Small intestine (tissue), 7 donors: ENCODE measurements at regions not wholly inside any gene's neighbourhood (a gene's known extent, or its start where the extent isn't known, plus 50 kb on each side); places are given as distances from the start of the nearest gene placed in this dataset.

Source experiments
- DNase-seq, 2 donors: peaks; one replicate each; pipeline versions ENCODE4 v3.0.0 to v3.0.0-alpha.2; 2013
- FAIRE-seq: peaks from 2 replicates; lab custom pipeline; 2012; peaks lifted over from hg19 to GRCh38; lab: Jason Lieb, UNC
- H3K27ac ChIP-seq, 3 donors: one replicate each; pipeline ENCODE4 v1.5.1; 2013; ENCODE audit warnings: low read length in 2 of 3, mild to moderate bottlenecking in 2 of 3, control low read depth in 1 of 3, inconsistent platforms in 1 of 3, low read depth in 1 of 3, moderate library complexity in 1 of 3
- H3K27me3 ChIP-seq, 3 donors: one replicate each; pipeline ENCODE4 v1.6.1; 2013; ENCODE audit warnings: low read length in 3 of 3, inconsistent platforms in 1 of 3; ENCODE audit not compliant: control insufficient read depth in 3 of 3, insufficient read depth in 3 of 3
- H3K36me3 ChIP-seq, 3 donors: one replicate each; pipeline ENCODE4 v1.6.1; 2013; ENCODE audit warnings: low read length in 3 of 3, inconsistent platforms in 1 of 3, low read depth in 1 of 3, mild to moderate bottlenecking in 1 of 3, moderate library complexity in 1 of 3; ENCODE audit not compliant: control insufficient read depth in 3 of 3, insufficient read depth in 2 of 3
- H3K4me1 ChIP-seq, 3 donors: one replicate each; pipeline ENCODE4 v1.6.1; 2013; ENCODE audit warnings: low read length in 2 of 3, inconsistent platforms in 1 of 3, low read depth in 1 of 3, mild to moderate bottlenecking in 1 of 3, moderate library complexity in 1 of 3; ENCODE audit not compliant: control insufficient read depth in 3 of 3, insufficient read depth in 2 of 3
- H3K4me3 ChIP-seq, 3 donors: one replicate each; pipeline ENCODE4 v1.5.1; 2013; ENCODE audit warnings: low read length in 3 of 3, control low read depth in 1 of 3, inconsistent platforms in 1 of 3, low read depth in 1 of 3, mild to moderate bottlenecking in 1 of 3, moderate library complexity in 1 of 3
- H3K9me3 ChIP-seq, 2 donors: one replicate each; pipeline ENCODE4 v1.6.1; 2013; ENCODE audit warnings: low read depth in 1 of 2, low read length in 1 of 2; ENCODE audit not compliant: control insufficient read depth in 2 of 2, insufficient read depth in 1 of 2
- WGBS, 3 donors: extraction: QIAGEN DNeasy Blood & Tissue Kit; methylation state at CpG; one replicate each; pipeline ENCODE4 v1.1.7; 2013; 5-methylcytosine and 5-hydroxymethylcytosine counted together
- donor health status: healthy with polysubstance abuse.
- donor health status: control.
- donor health status: control.
- donor health status: Bipolar disorder and iron deficiency.
- donor health status: healthy.

DNA sequence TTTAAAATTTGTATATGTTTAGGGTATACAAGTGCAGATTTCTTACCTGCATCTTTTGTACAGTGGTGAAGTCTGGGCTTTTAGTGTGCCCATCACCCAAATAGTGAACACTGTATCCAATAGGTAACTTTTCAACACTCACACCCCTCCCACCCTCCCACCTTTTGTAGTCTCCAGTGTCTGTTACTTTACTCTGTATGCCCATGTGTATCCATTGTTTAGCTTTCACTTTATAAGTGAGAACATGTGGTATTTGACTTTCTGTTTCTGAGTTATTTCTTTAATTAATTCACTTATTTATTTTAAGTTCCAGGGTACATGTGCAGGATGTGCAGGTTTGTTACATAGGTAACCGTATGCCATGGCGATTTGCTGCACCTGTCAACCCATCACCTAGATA, 124.8 kb upstream of the NEO1 start:
- Histone ChIP-seq H3K9me3 (no peaks in the 10 kb centered on the region), H3K27me3 (no peaks in the 10 kb centered on the region), H3K4me1 (no peaks in the 10 kb centered on the region), H3K27ac (no peak overlapping the region), H3K4me3 (no peak overlapping the region), H3K36me3 (no peaks in the 10 kb centered on the region)
- FAIRE-seq: no peak
- WGBS, 3 donors: 92 to 100% (median 98%) methylated on average over 2 of the region's 2 CpGs
- no peak for DNase-seq

DNA sequence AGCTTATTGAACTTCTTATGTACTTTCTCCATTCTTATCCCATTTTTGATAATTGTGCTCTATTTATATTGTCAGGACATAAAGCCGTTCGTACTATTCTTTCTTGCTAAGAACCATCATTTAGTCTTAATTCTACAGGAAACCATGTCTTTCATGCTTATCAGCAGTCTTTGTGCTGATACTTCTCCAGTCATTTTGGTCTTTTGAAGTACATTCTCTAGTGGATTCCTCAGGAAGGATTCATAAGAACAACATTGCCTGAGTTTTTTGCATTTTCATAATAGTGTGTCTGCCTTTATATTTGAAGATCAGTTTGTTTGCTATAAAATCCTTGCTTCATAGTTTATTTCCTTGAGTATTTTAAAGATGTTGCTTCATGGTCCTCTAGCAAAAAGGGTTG, 126.6 kb upstream of the NEO1 start:
- no peaks in the 10 kb centered on the region for H3K4me1 ChIP-seq
- H3K27ac ChIP-seq: no peak overlapping the region
- H3K9me3 ChIP-seq: no peaks in the 10 kb centered on the region
- no peak for DNase-seq
- no peak overlapping the region for H3K4me3 ChIP-seq
- WGBS, 3 donors: 87 to 92% (median 90%) methylated on average over 2 of the region's 2 CpGs
- no peaks in the 10 kb centered on the region for H3K27me3 ChIP-seq
- FAIRE-seq: no peak
- H3K36me3 ChIP-seq: no peaks in the 10 kb centered on the region

DNA sequence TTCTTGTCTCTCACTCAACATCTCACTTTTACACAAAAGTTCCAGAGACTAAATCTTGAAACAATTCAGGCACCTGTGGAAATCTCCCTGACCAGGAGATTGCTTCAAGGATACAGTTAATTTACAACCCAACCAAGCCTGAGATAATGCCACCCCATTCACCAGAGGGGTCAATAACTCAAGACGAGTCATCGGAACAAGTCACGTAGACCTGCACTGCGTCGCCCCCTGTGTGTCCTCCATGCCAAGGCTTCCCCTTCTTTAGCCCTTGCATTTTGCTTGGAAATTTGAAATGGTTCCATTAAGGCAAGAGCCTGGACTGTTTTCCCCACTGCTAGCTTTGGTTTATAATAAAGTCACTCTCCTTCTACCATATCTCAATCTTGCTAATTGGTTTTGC, 129.0 kb upstream of the NEO1 start:
- peak in 1 of 2 donors; percentile 21 for DNase-seq
- 67 to 72% (median 67%) methylated on average over 5 of the region's 5 CpGs for WGBS, 3 donors
- no peaks in the 10 kb centered on the region for H3K4me1 ChIP-seq
- FAIRE-seq: no peak
- H3K27me3 ChIP-seq: no peaks in the 10 kb centered on the region
- no peaks in the 10 kb centered on the region for H3K9me3 ChIP-seq
- no peak overlapping the region for H3K27ac ChIP-seq
- H3K36me3 ChIP-seq: no peaks in the 10 kb centered on the region
- no peak overlapping the region for H3K4me3 ChIP-seq

DNA sequence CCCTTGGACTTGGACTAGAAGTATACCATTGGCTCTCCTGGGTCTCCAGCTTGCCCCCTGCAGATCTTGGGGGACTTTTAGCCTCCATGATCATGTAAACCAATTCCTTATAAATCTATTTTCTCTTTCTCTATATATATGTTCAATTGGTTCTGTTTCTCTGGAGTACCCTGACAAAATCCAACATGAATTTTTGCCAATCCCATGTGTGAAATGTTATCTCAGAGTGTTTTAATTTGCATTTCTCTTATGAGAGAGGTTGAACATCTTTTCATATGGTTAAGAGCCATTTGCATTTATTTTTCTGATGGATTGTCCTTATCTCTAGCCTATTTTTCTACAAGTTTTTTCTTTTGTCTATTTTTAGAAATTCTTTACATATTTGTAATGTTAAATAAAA, 131.7 kb upstream of the NEO1 start:
- FAIRE-seq: no peak
- peaks cover 0 to 3% (median 0%) of the 10 kb centered on the region in 3 donors for H3K4me1 ChIP-seq

DNA sequence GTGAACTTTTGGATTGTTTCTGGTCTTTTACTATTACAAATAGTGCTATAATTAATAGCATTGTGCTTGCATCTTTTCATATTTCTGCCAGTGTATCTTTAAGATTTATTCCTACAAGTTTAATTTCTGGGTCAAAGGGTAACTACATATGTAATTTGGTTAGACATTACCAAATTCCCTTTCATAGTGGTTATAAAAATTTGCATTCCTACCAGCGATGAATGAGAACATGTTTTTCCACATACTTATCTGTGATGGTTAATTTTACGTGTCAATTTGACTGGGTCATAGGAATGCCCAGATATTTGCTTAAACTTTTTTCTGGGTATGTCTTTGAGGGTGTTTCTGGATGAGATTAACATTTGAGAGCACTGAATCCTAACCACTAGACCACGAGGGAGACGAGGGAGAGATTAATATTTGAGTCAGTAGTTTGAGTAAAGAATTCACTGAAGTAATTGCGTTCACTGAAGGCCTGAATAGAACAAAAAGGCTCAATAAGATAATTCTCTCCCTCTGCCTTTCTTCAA, 132.3 kb upstream of the NEO1 start:
- H3K27ac ChIP-seq: no peak overlapping the region
- FAIRE-seq (no peak), DNase-seq (no peak)
- no peaks in the 10 kb centered on the region for H3K9me3 ChIP-seq
- H3K36me3 ChIP-seq: no peaks in the 10 kb centered on the region
- peaks cover 0 to 3% (median 0%) of the 10 kb centered on the region in 3 donors for H3K4me1 ChIP-seq
- H3K27me3 ChIP-seq: no peaks in the 10 kb centered on the region
- 41 to 64% (median 50%) methylated on average over 5 of the region's 5 CpGs for WGBS, 3 donors
- H3K4me3 ChIP-seq: no peak overlapping the region

More for the DNA sequence above, 131.7 kb upstream of the NEO1 start:
- Histone ChIP-seq H3K9me3 (no peaks in the 10 kb centered on the region), H3K4me3 (no peak overlapping the region), H3K36me3 (no peaks in the 10 kb centered on the region), H3K27ac (no peak overlapping the region), H3K27me3 (no peaks in the 10 kb centered on the region)
- no peak for DNase-seq

DNA sequence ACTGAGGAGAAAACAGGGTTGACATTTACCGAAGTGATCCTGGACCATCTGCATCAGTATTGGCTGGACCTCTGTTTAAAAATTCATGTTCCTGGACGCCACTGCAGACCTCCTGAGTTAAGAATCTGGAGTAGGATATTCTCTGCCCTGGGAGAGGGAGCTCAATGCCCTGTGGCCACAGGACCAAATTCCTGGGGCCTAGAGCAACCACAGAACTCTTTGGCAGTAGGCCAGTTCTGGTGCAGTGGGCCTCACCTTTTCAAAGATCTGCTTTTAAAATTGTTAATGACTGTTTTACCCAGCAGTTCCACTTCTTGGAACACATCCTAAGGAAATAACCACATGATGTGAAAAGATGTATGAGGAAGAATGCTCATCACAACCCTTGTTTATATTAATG, 133.3 kb upstream of the ADPGK start:
- 65 to 89% (median 89%) methylated on average over 2 of the region's 2 CpGs for WGBS, 3 donors
- no peak for DNase-seq
- H3K27me3 ChIP-seq: no peaks in the 10 kb centered on the region

DNA sequence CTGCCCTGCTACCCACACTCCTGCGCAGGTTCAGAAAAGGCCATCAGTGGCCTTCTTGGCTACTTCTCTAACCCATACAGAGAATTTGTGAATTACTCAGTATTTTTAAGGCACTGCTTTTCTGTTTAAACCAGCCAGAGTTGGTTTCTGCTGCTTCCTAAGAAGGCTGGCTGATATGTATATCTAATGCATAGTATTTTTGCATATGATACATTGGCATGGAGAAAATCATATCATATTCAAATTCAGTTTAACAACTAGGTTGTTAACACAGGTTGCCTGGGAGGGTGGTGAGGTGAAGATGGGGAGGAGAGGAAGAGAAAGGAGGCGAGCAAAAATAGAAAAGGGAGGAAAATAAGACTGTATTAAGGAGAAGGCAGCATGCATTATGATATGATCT, 132.8 kb upstream of the ADPGK start:
- Histone ChIP-seq H3K4me3 (no peak overlapping the region), H3K27ac (no peak overlapping the region), H3K4me1 (peaks cover 0 to 10% (median 3%) of the 10 kb centered on the region in 3 donors), H3K36me3 (no peaks in the 10 kb centered on the region), H3K9me3 (no peaks in the 10 kb centered on the region), H3K27me3 (no peaks in the 10 kb centered on the region)
- WGBS, 3 donors: 90 to 96% (median 93%) methylated on average over 2 of the region's 2 CpGs
- FAIRE-seq (no peak), DNase-seq (no peak)

More for the DNA sequence above, 133.3 kb upstream of the ADPGK start:
- FAIRE-seq: no peak
- Histone ChIP-seq H3K36me3 (no peaks in the 10 kb centered on the region), H3K4me1 (peaks cover 0 to 5% (median 0%) of the 10 kb centered on the region in 3 donors), H3K4me3 (no peak overlapping the region), H3K9me3 (no peaks in the 10 kb centered on the region), H3K27ac (no peak overlapping the region)

DNA sequence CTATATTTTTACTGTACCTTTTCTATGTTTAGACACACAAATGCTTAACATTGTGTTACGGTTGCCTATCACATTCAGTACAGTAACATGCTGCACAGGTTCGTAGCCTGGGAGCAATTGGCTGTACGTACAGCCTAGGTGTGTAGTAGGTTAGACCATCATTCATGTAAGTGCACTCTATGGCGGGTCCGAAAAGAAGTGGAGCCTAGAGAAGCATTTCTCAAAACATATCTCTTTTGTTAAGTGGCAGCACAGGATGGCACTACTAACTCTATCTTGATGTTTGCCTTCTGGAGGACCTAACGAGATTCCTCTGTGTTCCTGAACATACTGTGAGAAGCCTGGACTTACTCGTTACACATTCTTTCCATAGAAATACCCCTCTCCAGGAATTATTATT, 132.3 kb upstream of the ADPGK start:
- no peak overlapping the region for H3K4me3 ChIP-seq
- no peak for FAIRE-seq
- H3K27ac ChIP-seq: no peak overlapping the region
- 73 to 79% (median 77%) methylated on average over 7 of the region's 7 CpGs for WGBS, 3 donors
- no peaks in the 10 kb centered on the region for H3K36me3 ChIP-seq
- H3K27me3 ChIP-seq: no peaks in the 10 kb centered on the region
- H3K4me1 ChIP-seq: peaks cover 0 to 10% (median 3%) of the 10 kb centered on the region in 3 donors
- no peak for DNase-seq
- H3K9me3 ChIP-seq: no peaks in the 10 kb centered on the region

DNA sequence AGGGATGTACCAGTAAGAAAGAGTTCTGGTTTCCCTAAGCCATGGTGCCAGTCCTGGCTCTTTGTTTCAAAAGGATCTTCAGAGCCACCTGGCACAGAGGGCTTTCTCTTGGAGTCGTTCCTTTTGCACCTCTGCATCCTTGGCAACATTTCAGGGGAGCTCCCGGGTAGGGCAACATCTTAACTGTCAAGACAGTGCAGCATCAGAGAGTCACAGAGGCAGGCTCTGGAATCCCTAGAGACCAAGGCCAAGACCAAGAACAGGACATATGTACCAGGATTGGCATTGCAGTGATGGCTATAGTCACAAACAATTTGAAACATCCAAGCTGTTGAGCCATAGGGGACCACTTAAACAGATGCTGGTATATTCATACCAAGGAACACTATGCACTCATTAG, 129.4 kb upstream of the ADPGK start:
- FAIRE-seq (no peak), DNase-seq (no peak)
- whole genome bisulfite sequencing, 3 donors: 26 to 66% (median 37%) methylated on average over 2 of the region's 2 CpGs
- Histone ChIP-seq H3K27ac (no peak overlapping the region), H3K36me3 (no peaks in the 10 kb centered on the region), H3K27me3 (no peaks in the 10 kb centered on the region), H3K4me1 (peaks cover 0 to 10% (median 3%) of the 10 kb centered on the region in 3 donors), H3K9me3 (no peaks in the 10 kb centered on the region), H3K4me3 (no peak overlapping the region)
